ENCODE measurements at regions not wholly inside any gene's neighbourhood (a gene's known extent, or its start where the extent isn't known, plus 50 kb on each side); places are given as distances from the start of the nearest gene placed in this dataset.

DNA sequence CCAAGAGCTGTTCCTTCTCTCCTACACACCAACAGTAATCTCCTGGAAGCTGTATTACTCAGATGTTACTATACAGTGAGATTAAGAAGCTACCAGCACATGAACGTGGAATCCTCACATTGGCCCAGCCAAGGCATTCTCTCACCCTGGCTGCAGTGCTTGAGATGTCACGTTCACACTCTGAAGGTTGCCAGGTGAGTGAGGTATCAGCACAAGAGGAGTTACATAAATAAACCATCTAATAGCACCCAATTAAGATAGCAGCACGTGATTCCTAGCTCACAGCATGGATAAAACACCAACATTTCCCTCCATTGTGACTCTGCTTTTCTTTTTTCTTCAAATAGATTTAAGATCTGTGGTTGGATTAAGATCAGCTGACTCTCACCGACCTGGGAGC is 182.8 kb downstream of the PLPP3 start:
- TF ChIP-seq, protein P1, sequence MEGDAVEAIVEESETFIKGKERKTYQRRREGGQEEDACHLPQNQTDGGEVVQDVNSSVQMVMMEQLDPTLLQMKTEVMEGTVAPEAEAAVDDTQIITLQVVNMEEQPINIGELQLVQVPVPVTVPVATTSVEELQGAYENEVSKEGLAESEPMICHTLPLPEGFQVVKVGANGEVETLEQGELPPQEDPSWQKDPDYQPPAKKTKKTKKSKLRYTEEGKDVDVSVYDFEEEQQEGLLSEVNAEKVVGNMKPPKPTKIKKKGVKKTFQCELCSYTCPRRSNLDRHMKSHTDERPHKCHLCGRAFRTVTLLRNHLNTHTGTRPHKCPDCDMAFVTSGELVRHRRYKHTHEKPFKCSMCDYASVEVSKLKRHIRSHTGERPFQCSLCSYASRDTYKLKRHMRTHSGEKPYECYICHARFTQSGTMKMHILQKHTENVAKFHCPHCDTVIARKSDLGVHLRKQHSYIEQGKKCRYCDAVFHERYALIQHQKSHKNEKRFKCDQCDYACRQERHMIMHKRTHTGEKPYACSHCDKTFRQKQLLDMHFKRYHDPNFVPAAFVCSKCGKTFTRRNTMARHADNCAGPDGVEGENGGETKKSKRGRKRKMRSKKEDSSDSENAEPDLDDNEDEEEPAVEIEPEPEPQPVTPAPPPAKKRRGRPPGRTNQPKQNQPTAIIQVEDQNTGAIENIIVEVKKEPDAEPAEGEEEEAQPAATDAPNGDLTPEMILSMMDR (IDR thresholded peaks at IDR 0.05; ENCODE audit: low read depth, low read length), result no peak
- TF ChIP-seq EZH2phosphoT487 (IDR thresholded peaks at IDR 0.05; ENCODE audit: low read depth), result no peak

All from OCI-LY3 (cell line).